CD4-positive, alpha-beta T cell (primary cell): ENCODE measurements at regions not wholly inside any gene's neighbourhood (a gene's known extent, or its start where the extent isn't known, plus 50 kb on each side); places are given as distances from the start of the nearest gene placed in this dataset.

Experiments used
- ATAC-seq: fragments of 200-7000 bp; cut with Tn5 transposase; one replicate; pipeline ENCODE4 v1.10.0; 2022; ENCODE audit warnings: mild to moderate bottlenecking; ENCODE audit not compliant: poor library complexity
- CTCF ChIA-PET: fragments of 350-600 bp; sonication (Branson Sonifier 250); formaldehyde crosslinking; loops from one replicate; lab custom pipeline; 2021; ENCODE audit warnings: antibody characterized with exemption, inconsistent platforms; lab: Charles Lee
- POLR2A ChIA-PET: fragments of 350-600 bp; sonication (Branson Sonifier 250); formaldehyde crosslinking; loops from one replicate; lab custom pipeline; 2021; ENCODE audit warnings: antibody characterized with exemption, inconsistent platforms; lab: Charles Lee
- DNase-seq, 14 experiments: peaks; one replicate each; pipeline ENCODE4 v3.0.0-alpha.2; 2013 to 2020; ENCODE audit warnings: mixed read lengths in 2 of 14
- H3K27ac ChIP-seq, 2 donors: one replicate each; pipeline versions ENCODE4 v1.5.1 to v1.7.0; 2013; ENCODE audit warnings: low read length in 2 of 2, low read depth in 1 of 2, mild to moderate bottlenecking in 1 of 2
- H3K27me3 ChIP-seq, 2 experiments: 1 replicate in 1 of 2; 2 replicates in 1 of 2; pipeline versions ENCODE4 v1.6.1 to v1.7.0; 2013; ENCODE audit warnings: low read length in 2 of 2, control low read depth in 1 of 2, mild to moderate bottlenecking in 1 of 2, moderate library complexity in 1 of 2; ENCODE audit not compliant: insufficient read depth in 2 of 2, control insufficient read depth in 1 of 2
- H3K36me3 ChIP-seq: one replicate; pipeline ENCODE4 v1.6.1; 2013; ENCODE audit warnings: low read length, control low read depth; ENCODE audit not compliant: insufficient read depth
- H3K4me1 ChIP-seq: one replicate; pipeline ENCODE4 v1.6.1; 2013; ENCODE audit warnings: low read length, control low read depth; ENCODE audit not compliant: insufficient read depth
- H3K4me3 ChIP-seq: one replicate; pipeline ENCODE4 v1.5.1; 2013; ENCODE audit warnings: mild to moderate bottlenecking, low read length, moderate library complexity
- H3K9me3 ChIP-seq, 2 experiments: 1 replicate in 1 of 2; 2 replicates in 1 of 2; pipeline versions ENCODE4 v1.6.1 to v1.7.0; 2013; ENCODE audit warnings: low read length in 2 of 2, mild to moderate bottlenecking in 2 of 2, control low read depth in 1 of 2, moderate library complexity in 1 of 2; ENCODE audit not compliant: control insufficient read depth in 1 of 2, insufficient read depth in 1 of 2
- H3K27ac Mint-ChIP-seq: one replicate; pipeline ENCODE4 v1.8.0; 2020; ENCODE audit warnings: mixed read lengths
- H3K27me3 Mint-ChIP-seq: one replicate; pipeline ENCODE4 v1.8.0; 2021; ENCODE audit warnings: mixed read lengths
- H3K36me3 Mint-ChIP-seq: one replicate; pipeline ENCODE4 v1.8.0; 2021; ENCODE audit warnings: low read depth, mixed read lengths
- H3K4me1 Mint-ChIP-seq: one replicate; pipeline ENCODE4 v1.8.0; 2021; ENCODE audit warnings: low read depth, mixed read lengths
- H3K4me3 Mint-ChIP-seq: one replicate; pipeline ENCODE4 v1.8.0; 2020; ENCODE audit warnings: mild to moderate bottlenecking, mixed read lengths
- H3K9me3 Mint-ChIP-seq: one replicate; pipeline ENCODE4 v1.8.0; 2020; ENCODE audit warnings: mixed read lengths
- CTCF ChIP-seq: fragments of 200-600 bp; IDR thresholded peaks from one replicate; pipeline ENCODE4 v1.8.0; 2022; ENCODE audit warnings: antibody characterized with exemption, mild to moderate bottlenecking
- intact Hi-C, 2 experiments: fragments of 100-400 bp; cut with DNase I in 1 of 2; cut with micrococcal nuclease in 1 of 2; formaldehyde crosslinking; loops; one replicate each; pipeline versions ENCODE4 v1.15.1 to v1.9.0; 2023 to 2025; cut with DNase I, micrococcal nuclease

DNA sequence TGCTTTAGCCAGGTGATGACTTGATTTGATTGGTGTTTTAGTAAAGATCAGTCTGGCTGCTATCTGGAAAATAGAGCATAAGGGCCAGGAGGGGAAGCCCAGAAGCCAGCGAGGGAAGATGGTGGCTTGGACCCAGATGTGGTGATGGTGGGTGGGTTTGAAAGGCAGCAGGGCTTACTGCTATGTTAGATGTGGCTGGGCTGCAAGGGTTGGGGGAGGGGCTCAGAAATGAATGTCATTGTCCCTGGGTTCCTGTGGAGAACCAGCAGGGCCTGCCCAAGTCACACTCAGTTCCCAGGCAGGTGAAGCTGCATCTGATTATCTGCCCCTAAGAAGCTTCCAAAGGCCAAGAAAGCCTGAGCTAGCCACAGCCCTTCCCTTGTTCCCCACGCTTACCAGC is 71.7 kb upstream of the BRD7 start:
- H3K4me3 Mint-ChIP-seq, result no peak overlapping the region
- Histone ChIP-seq H3K27ac (no peak overlapping the region), H3K4me3 (no peak overlapping the region), H3K9me3 (peaks cover 15 to 28% of the 10 kb centered on the region in 2 experiments), H3K4me1 (no peaks in the 10 kb centered on the region), H3K27me3 (no peaks in the 10 kb centered on the region), H3K36me3 (no peaks in the 10 kb centered on the region)
- TF ChIP-seq CTCF, result no peak
- no peaks in the 10 kb centered on the region for H3K27me3 Mint-ChIP-seq
- peaks cover 8% of the 10 kb centered on the region for H3K36me3 Mint-ChIP-seq
- H3K9me3 Mint-ChIP-seq, result peaks cover 11% of the 10 kb centered on the region
- DNase-seq (no peak), ATAC-seq (no peak)
- intact Hi-C loops, result no loop called here
- CTCF ChIA-PET, result no interaction called here
- no peaks in the 10 kb centered on the region for H3K4me1 Mint-ChIP-seq
- no peak overlapping the region for H3K27ac Mint-ChIP-seq
- POLR2A ChIA-PET, result no interaction called here

- Mint-ChIP-seq H3K27me3 (peaks cover 15% of the 10 kb centered on the region), H3K36me3 (peaks cover 5% of the 10 kb centered on the region), H3K27ac (no peak overlapping the region), H3K4me1 (no peaks in the 10 kb centered on the region), H3K9me3 (peaks cover 9% of the 10 kb centered on the region), H3K4me3 (no peak overlapping the region)
- no peak overlapping the region for H3K27ac ChIP-seq
- intact Hi-C loops, result no loop called here
- no peaks in the 10 kb centered on the region for H3K36me3 ChIP-seq
- peaks cover 0 to 4% of the 10 kb centered on the region in 2 experiments for H3K27me3 ChIP-seq
- ATAC-seq (no peak), DNase-seq (no peak)
- H3K4me3 ChIP-seq, result no peak overlapping the region
- H3K9me3 ChIP-seq, result peaks cover 15 to 28% of the 10 kb centered on the region in 2 experiments
- no peaks in the 10 kb centered on the region for H3K4me1 ChIP-seq
- POLR2A ChIA-PET, result no interaction called here
- CTCF ChIA-PET, result no interaction called here
- no peak for TF ChIP-seq CTCF
These were observed 69.1 kb upstream of the BRD7 start for GRCh38 chr16:50437769-50438437.

DNA sequence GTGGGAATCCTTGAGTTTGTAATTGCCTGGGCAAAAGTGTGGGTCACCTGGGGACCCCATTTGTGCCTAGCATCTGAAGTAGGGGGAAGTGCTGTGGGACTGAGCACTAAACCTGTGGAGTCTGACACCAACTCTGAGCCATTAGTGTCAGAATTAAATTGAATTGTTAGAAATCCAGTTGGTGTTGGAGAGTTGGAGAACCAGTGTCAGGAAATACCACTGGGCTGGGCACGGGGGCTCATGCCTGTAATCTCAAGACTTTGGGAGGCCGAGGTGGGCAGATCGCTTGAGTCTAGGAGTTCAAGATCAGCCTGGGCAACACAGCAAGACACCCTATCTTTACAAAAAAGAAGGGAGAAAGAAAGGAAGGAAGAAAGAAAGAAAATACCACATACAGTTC is 67.5 kb upstream of the BRD7 start:
- Mint-ChIP-seq H3K27ac (no peak overlapping the region), H3K4me1 (no peaks in the 10 kb centered on the region), H3K27me3 (peaks cover 20% of the 10 kb centered on the region), H3K36me3 (peaks cover 5% of the 10 kb centered on the region), H3K4me3 (no peak overlapping the region), H3K9me3 (peaks cover 9% of the 10 kb centered on the region)
- H3K36me3 ChIP-seq, result no peaks in the 10 kb centered on the region
- H3K4me1 ChIP-seq, result no peaks in the 10 kb centered on the region
- peaks cover 0 to 4% of the 10 kb centered on the region in 2 experiments for H3K27me3 ChIP-seq
- intact Hi-C loops, result no loop called here
- ChIA-PET POLR2A (no interaction called here), CTCF (no interaction called here)
- H3K27ac ChIP-seq, result no peak overlapping the region
- no peak for TF ChIP-seq CTCF
- no peak for ATAC-seq
- H3K4me3 ChIP-seq, result no peak overlapping the region
- no peak for DNase-seq
- peaks cover 6 to 15% of the 10 kb centered on the region in 2 experiments for H3K9me3 ChIP-seq
